ENCODE measurements at regions not wholly inside any gene's neighbourhood (a gene's known extent, or its start where the extent isn't known, plus 50 kb on each side); places are given as distances from the start of the nearest gene placed in this dataset.

DNA sequence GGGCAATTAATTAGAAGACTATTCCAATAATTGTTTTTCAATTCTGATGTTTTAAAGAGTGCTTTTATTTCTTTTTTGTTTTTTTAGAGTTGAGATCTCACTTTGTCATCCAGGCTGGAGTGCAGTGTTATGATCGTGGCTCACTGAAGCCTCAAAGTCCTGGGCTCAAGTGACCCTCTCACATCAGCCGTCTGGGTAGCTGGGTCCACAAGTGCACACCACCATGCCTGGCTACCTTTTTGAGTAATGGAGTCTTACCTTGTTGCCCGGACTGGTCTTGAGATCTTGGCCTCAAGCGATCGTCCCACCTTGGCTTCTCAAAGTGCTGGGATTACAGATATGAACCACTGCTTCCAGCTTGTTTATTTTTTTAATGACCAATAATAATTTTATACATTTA is 207.8 kb downstream of the NDFIP2 start:
- Histone ChIP-seq H3F3A (ENCODE audit: control insufficient read depth, insufficient read depth) (no peaks in the 10 kb centered on the region), H3K9me3 (ENCODE audit: control insufficient read depth, insufficient read depth, low read length) (no peaks in the 10 kb centered on the region), H4K20me1 (ENCODE audit: control insufficient read depth, insufficient read depth, low read depth, low read length) (no peaks in the 10 kb centered on the region), H3K4me3 (ENCODE audit: low read length) (no peak overlapping the region), H3K9me2 (replicated peaks; ENCODE audit: control insufficient read depth, low read length) (no peaks in the 10 kb centered on the region), H3K27me3 (ENCODE audit: control insufficient read depth, low read length) (no peaks in the 10 kb centered on the region), H3K27ac (ENCODE audit: low read depth, low read length) (no peak overlapping the region), H3K79me2 (ENCODE audit: control insufficient read depth, low read length) (no peaks in the 10 kb centered on the region), H3K4me2 (ENCODE audit: low read length) (no peak overlapping the region), H3K4me1 (ENCODE audit: control insufficient read depth, low read length) (no peaks in the 10 kb centered on the region), H3K36me3 (ENCODE audit: control insufficient read depth, low read length) (no peaks in the 10 kb centered on the region)
- TF ChIP-seq EZH2phosphoT487 (IDR thresholded peaks at IDR 0.05; ENCODE audit: borderline replicate concordance, low read length): no peak
- TF ChIP-seq, protein P1, sequence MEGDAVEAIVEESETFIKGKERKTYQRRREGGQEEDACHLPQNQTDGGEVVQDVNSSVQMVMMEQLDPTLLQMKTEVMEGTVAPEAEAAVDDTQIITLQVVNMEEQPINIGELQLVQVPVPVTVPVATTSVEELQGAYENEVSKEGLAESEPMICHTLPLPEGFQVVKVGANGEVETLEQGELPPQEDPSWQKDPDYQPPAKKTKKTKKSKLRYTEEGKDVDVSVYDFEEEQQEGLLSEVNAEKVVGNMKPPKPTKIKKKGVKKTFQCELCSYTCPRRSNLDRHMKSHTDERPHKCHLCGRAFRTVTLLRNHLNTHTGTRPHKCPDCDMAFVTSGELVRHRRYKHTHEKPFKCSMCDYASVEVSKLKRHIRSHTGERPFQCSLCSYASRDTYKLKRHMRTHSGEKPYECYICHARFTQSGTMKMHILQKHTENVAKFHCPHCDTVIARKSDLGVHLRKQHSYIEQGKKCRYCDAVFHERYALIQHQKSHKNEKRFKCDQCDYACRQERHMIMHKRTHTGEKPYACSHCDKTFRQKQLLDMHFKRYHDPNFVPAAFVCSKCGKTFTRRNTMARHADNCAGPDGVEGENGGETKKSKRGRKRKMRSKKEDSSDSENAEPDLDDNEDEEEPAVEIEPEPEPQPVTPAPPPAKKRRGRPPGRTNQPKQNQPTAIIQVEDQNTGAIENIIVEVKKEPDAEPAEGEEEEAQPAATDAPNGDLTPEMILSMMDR (IDR thresholded peaks at IDR 0.05; ENCODE audit: low read depth, low read length, poor library complexity, severe bottlenecking): no peak

DNA sequence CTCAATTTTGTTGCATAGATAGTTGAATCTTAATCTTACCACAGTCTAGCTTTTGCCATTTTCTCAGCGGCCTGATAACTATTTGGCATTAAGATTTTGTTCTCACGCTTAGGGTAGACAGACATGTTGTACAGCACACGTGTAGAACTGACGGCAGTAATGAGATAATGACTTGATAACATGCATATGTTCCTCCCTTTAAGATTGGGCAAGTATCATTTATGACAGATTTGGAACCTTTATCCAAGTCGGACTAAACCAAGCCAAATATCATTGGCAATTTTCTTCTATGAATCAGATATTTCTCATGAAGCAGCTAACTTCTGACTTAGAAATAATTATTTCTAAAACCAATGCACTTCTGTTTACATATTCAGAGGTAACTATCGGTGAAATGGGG is 205.5 kb downstream of the NDFIP2 start:
- Histone ChIP-seq H3K27ac (ENCODE audit: low read depth, low read length) (no peak overlapping the region), H3K27me3 (ENCODE audit: control insufficient read depth, low read length) (no peaks in the 10 kb centered on the region), H3K36me3 (ENCODE audit: control insufficient read depth, low read length) (no peaks in the 10 kb centered on the region), H4K20me1 (ENCODE audit: control insufficient read depth, insufficient read depth, low read depth, low read length) (no peaks in the 10 kb centered on the region), H3K9me2 (replicated peaks; ENCODE audit: control insufficient read depth, low read length) (no peaks in the 10 kb centered on the region), H3K79me2 (ENCODE audit: control insufficient read depth, low read length) (no peaks in the 10 kb centered on the region), H3F3A (ENCODE audit: control insufficient read depth, insufficient read depth) (no peaks in the 10 kb centered on the region), H3K9me3 (ENCODE audit: control insufficient read depth, insufficient read depth, low read length) (no peaks in the 10 kb centered on the region), H3K4me3 (ENCODE audit: low read length) (no peak overlapping the region), H3K4me2 (ENCODE audit: low read length) (no peak overlapping the region), H3K4me1 (ENCODE audit: control insufficient read depth, low read length) (no peaks in the 10 kb centered on the region)
- TF ChIP-seq, protein P1 (IDR thresholded peaks at IDR 0.05; ENCODE audit: low read depth, low read length, poor library complexity, severe bottlenecking): no peak
- TF ChIP-seq EZH2phosphoT487 (IDR thresholded peaks at IDR 0.05; ENCODE audit: borderline replicate concordance, low read length): no peak

DNA sequence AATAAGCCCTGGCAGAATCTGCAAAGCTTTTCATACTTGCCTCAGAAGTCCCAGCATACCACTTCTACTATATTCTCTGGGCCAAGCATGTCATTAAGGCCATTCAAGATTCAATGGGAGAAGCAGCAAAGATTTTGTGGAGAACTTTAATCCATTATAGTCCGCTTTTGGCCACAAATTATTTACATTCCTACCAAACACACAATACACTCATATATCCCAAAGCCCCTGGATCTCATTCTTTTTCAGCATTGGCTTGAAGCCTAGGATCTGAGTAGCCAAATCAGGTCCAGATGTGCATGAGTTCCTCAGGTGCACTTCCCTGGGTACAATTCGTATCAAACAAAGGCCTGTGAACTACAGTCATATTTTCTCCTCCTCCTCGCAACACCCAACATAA is 203.4 kb downstream of the NDFIP2 start:
- Histone ChIP-seq H4K20me1 (ENCODE audit: control insufficient read depth, insufficient read depth, low read depth, low read length) (no peaks in the 10 kb centered on the region), H3K4me1 (ENCODE audit: control insufficient read depth, low read length) (no peaks in the 10 kb centered on the region), H3K9me3 (ENCODE audit: control insufficient read depth, insufficient read depth, low read length) (no peaks in the 10 kb centered on the region), H3K9me2 (replicated peaks; ENCODE audit: control insufficient read depth, low read length) (no peaks in the 10 kb centered on the region), H3F3A (ENCODE audit: control insufficient read depth, insufficient read depth) (no peaks in the 10 kb centered on the region), H3K79me2 (ENCODE audit: control insufficient read depth, low read length) (no peaks in the 10 kb centered on the region), H3K36me3 (ENCODE audit: control insufficient read depth, low read length) (no peaks in the 10 kb centered on the region), H3K27me3 (ENCODE audit: control insufficient read depth, low read length) (no peaks in the 10 kb centered on the region), H3K4me2 (ENCODE audit: low read length) (no peak overlapping the region), H3K4me3 (ENCODE audit: low read length) (no peak overlapping the region), H3K27ac (ENCODE audit: low read depth, low read length) (no peak overlapping the region)
- TF ChIP-seq, protein P1 (IDR thresholded peaks at IDR 0.05; ENCODE audit: low read depth, low read length, poor library complexity, severe bottlenecking): no peak
- no peak for TF ChIP-seq EZH2phosphoT487 (IDR thresholded peaks at IDR 0.05; ENCODE audit: borderline replicate concordance, low read length)

DNA sequence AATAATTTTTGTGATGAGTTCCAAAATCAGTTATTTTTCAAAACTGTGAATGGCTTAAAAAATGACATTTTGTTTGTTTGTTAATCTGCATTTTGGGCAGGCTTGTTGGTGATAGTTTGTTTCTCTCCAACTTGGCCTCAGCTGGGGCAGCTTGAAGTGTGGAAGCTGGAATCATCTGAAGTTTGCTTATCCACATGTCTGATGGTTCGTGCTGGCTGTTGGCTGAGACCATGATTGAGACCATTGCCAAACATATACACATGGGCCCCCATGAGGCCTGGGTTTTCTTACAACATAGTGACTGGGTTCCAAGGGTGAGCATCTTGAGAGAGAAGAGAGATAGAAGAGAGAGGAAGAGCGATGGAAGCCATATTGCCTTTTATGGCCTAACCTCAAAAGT is 201.2 kb downstream of the NDFIP2 start:
- Histone ChIP-seq H3K9me3 (ENCODE audit: control insufficient read depth, insufficient read depth, low read length) (no peaks in the 10 kb centered on the region), H3K27me3 (ENCODE audit: control insufficient read depth, low read length) (no peaks in the 10 kb centered on the region), H3K4me3 (ENCODE audit: low read length) (no peak overlapping the region), H3K4me2 (ENCODE audit: low read length) (no peak overlapping the region), H3K36me3 (ENCODE audit: control insufficient read depth, low read length) (no peaks in the 10 kb centered on the region), H3K79me2 (ENCODE audit: control insufficient read depth, low read length) (no peaks in the 10 kb centered on the region), H3K4me1 (ENCODE audit: control insufficient read depth, low read length) (no peaks in the 10 kb centered on the region), H4K20me1 (ENCODE audit: control insufficient read depth, insufficient read depth, low read depth, low read length) (no peaks in the 10 kb centered on the region), H3K9me2 (replicated peaks; ENCODE audit: control insufficient read depth, low read length) (no peaks in the 10 kb centered on the region), H3F3A (ENCODE audit: control insufficient read depth, insufficient read depth) (no peaks in the 10 kb centered on the region), H3K27ac (ENCODE audit: low read depth, low read length) (no peak overlapping the region)
- TF ChIP-seq, protein P1 (IDR thresholded peaks at IDR 0.05; ENCODE audit: low read depth, low read length, poor library complexity, severe bottlenecking): no peak
- TF ChIP-seq EZH2phosphoT487 (IDR thresholded peaks at IDR 0.05; ENCODE audit: borderline replicate concordance, low read length): no peak

All from DOHH2 (cell line).